Keratinocyte (primary cell): ENCODE measurements at regions not wholly inside any gene's neighbourhood (a gene's known extent, or its start where the extent isn't known, plus 50 kb on each side); places are given as distances from the start of the nearest gene placed in this dataset.

Experiments
- DNase-seq: peaks from one replicate; pipeline ENCODE4 v3.0.0-alpha.2; 2011; ENCODE audit warnings: low read depth, missing footprints, low spot score
- FAIRE-seq: peaks from 2 replicates; lab custom pipeline; 2011; peaks lifted over from hg19 to GRCh38; lab: Jason Lieb, UNC
- H2AFZ ChIP-seq: 2 replicates; pipeline ENCODE4 v1.6.0; 2012; ENCODE audit warnings: low read length, control low read depth, inconsistent platforms; ENCODE audit not compliant: control insufficient read depth
- H3K27ac ChIP-seq: 2 replicates; pipeline ENCODE4 v1.5.1; 2011; ENCODE audit warnings: low read length; ENCODE audit not compliant: control insufficient read depth, insufficient read depth
- H3K27me3 ChIP-seq: 3 replicates; pipeline ENCODE4 v1.6.0; 2011; ENCODE audit warnings: low read length; ENCODE audit not compliant: control insufficient read depth, insufficient read depth; ENCODE audit errors: extremely low read depth
- H3K36me3 ChIP-seq, 2 experiments: 2 replicates in 1 of 2; 3 replicates in 1 of 2; pipeline ENCODE4 v1.5.1; 2011; ENCODE audit warnings: low read length in 2 of 2, mild to moderate bottlenecking in 1 of 2; ENCODE audit not compliant: control insufficient read depth in 2 of 2, insufficient read depth in 2 of 2; ENCODE audit errors: extremely low read depth in 1 of 2
- H3K4me1 ChIP-seq: 3 replicates; pipeline ENCODE4 v1.5.1; 2011; ENCODE audit warnings: low read length; ENCODE audit not compliant: control insufficient read depth, insufficient read depth; ENCODE audit errors: extremely low read depth
- H3K4me2 ChIP-seq: 3 replicates; pipeline ENCODE4 v1.6.0; 2011; ENCODE audit warnings: low read depth, low read length; ENCODE audit not compliant: control insufficient read depth, insufficient read depth; ENCODE audit errors: extremely low read depth
- H3K4me3 ChIP-seq, 3 experiments: fragments of 200-600 bp in 1 of 3; sonication (generic) in 1 of 3; 2 replicates in 2 of 3; 3 replicates in 1 of 3; pipeline ENCODE4 v1.5.1; 2011 to 2016; ENCODE audit warnings: low read length in 3 of 3, mild to moderate bottlenecking in 3 of 3, control low read depth in 2 of 3, inconsistent platforms in 1 of 3, low read depth in 1 of 3, mixed read lengths in 1 of 3, mixed run types in 1 of 3, moderate library complexity in 1 of 3; ENCODE audit not compliant: control insufficient read depth in 2 of 3, insufficient read depth in 2 of 3; ENCODE audit errors: extremely low read depth in 1 of 3
- H3K79me2 ChIP-seq: 2 replicates; pipeline ENCODE4 v1.6.0; 2012; ENCODE audit warnings: low read length; ENCODE audit not compliant: control insufficient read depth, insufficient read depth
- H3K9ac ChIP-seq: 3 replicates; pipeline ENCODE4 v1.6.0; 2011; ENCODE audit warnings: low read length; ENCODE audit not compliant: control insufficient read depth, insufficient read depth; ENCODE audit errors: extremely low read depth
- H3K9me1 ChIP-seq: 3 replicates; pipeline ENCODE4 v1.6.0; 2011; ENCODE audit warnings: low read length; ENCODE audit not compliant: control insufficient read depth, insufficient read depth; ENCODE audit errors: extremely low read depth
- H3K9me3 ChIP-seq: 2 replicates; pipeline ENCODE4 v1.5.1; 2012; ENCODE audit warnings: low read depth, low read length; ENCODE audit not compliant: control insufficient read depth
- H4K20me1 ChIP-seq: 3 replicates; pipeline ENCODE4 v1.6.0; 2011; ENCODE audit warnings: low read length; ENCODE audit not compliant: control insufficient read depth, insufficient read depth; ENCODE audit errors: extremely low read depth
- CTCF ChIP-seq, 3 experiments: IDR thresholded peaks in 1 of 3; conservative IDR thresholded peaks in 1 of 3; optimal IDR thresholded peaks in 1 of 3; 2 replicates in 2 of 3; 3 replicates in 1 of 3; pipeline versions ENCODE3 to v1.5.1; 2011; ENCODE audit warnings: low read length in 3 of 3, mild to moderate bottlenecking in 3 of 3, moderate library complexity in 2 of 3, control low read depth in 1 of 3, inconsistent platforms in 1 of 3; ENCODE audit not compliant: insufficient read depth in 2 of 3; ENCODE audit errors: extremely low read depth in 1 of 3
- EZH2 ChIP-seq: IDR thresholded peaks from one replicate; pipeline ENCODE4 v1.6.1; 2012; ENCODE audit warnings: inconsistent platforms, mild to moderate bottlenecking, low read length, moderate library complexity
- dilution Hi-C: fragments of 300-500 bp; cut with MboI; formaldehyde crosslinking; loops from one replicate; pipeline ENCODE4 v1.7.0; 2020; ENCODE audit warnings: low sequenced_read_pairs; ENCODE audit not compliant: extremely low pct_ligation_motif_present

DNA sequence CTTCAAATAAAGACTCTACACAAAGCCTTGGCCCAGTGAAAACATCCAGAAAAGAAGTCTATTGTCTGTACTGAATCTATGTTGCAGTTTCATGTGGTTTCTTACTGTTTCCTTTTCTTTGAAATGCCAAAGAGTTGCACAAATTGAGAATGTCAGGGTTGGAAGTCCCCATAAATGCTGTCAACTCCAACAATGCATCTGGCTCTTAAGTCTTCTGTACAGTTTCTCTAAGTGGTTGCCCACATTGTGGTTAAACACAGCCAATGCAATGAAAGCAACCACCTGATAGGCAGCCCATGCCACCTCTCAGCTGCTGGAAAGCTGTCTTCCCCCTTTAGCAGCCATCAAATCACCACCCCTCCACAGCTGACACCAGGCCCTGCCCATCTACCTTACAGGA, 67.2 kb upstream of the C1GALT1C1 start:
- Histone ChIP-seq H3K4me2 (no peak overlapping the region), H3K9me1 (no peaks in the 10 kb centered on the region)
- FAIRE-seq, result no peak

GRCh38 chrX:120692319-120692718, 62.5 kb upstream of the C1GALT1C1 start:
- H3K4me1 ChIP-seq, result no peaks in the 10 kb centered on the region
- no peaks in the 10 kb centered on the region for H4K20me1 ChIP-seq
- DNase-seq, result no peak
- no peaks in the 10 kb centered on the region for H3K79me2 ChIP-seq
- no peak overlapping the region for H3K4me3 ChIP-seq
- no peak overlapping the region for H3K4me2 ChIP-seq
- no peaks in the 10 kb centered on the region for H3K36me3 ChIP-seq
- no peak overlapping the region for H3K9ac ChIP-seq
- no peaks in the 10 kb centered on the region for H3K9me1 ChIP-seq
- no peak for FAIRE-seq
- TF ChIP-seq EZH2, result no peak
- no peak for TF ChIP-seq CTCF (optimal IDR thresholded peaks at IDR 0.05 in 1 of 3, IDR thresholded peaks at IDR 0.05 in 1 of 3, conservative IDR thresholded peaks at IDR 0.05 in 1 of 3; ENCODE audit: extremely low read depth in 1 of 3, insufficient read depth in 2 of 3, low read length in 3 of 3)
- H3K9me3 ChIP-seq, result no peaks in the 10 kb centered on the region
- no peak overlapping the region for H3K27ac ChIP-seq
- H3K27me3 ChIP-seq, result no peaks in the 10 kb centered on the region
- dilution Hi-C loops, result no loop called here
- no peak overlapping the region for H2AFZ ChIP-seq

More for the DNA sequence above, 67.2 kb upstream of the C1GALT1C1 start:
- Histone ChIP-seq H2AFZ (no peak overlapping the region), H3K36me3 (no peaks in the 10 kb centered on the region), H3K4me1 (no peaks in the 10 kb centered on the region), H3K9ac (no peak overlapping the region), H3K27ac (no peak overlapping the region), H3K27me3 (no peaks in the 10 kb centered on the region), H4K20me1 (no peaks in the 10 kb centered on the region), H3K4me3 (no peak overlapping the region), H3K9me3 (no peaks in the 10 kb centered on the region), H3K79me2 (no peaks in the 10 kb centered on the region)
- no peak for DNase-seq
- TF ChIP-seq EZH2 (no peak), CTCF (optimal IDR thresholded peaks at IDR 0.05 in 1 of 3, IDR thresholded peaks at IDR 0.05 in 1 of 3, conservative IDR thresholded peaks at IDR 0.05 in 1 of 3; ENCODE audit: extremely low read depth in 1 of 3, insufficient read depth in 2 of 3, low read length in 3 of 3) (no peak)
- dilution Hi-C loops, result no loop called here
